MM.1S (cell line): ENCODE measurements at regions not wholly inside any gene's neighbourhood (a gene's known extent, or its start where the extent isn't known, plus 50 kb on each side); places are given as distances from the start of the nearest gene placed in this dataset.

Experiments used
- DNase-seq: peaks from one replicate; pipeline ENCODE4 v3.0.0-alpha.2; 2015
- H2AFZ ChIP-seq: fragments of 300-600 bp; sonication (generic); 2 replicates; pipeline ENCODE4 v1.6.0; 2016; ENCODE audit warnings: antibody characterized with exemption, low read length
- H3F3A ChIP-seq: fragments of 300-600 bp; sonication (generic); 2 replicates; pipeline ENCODE4 v1.6.1; 2016; ENCODE audit warnings: mild to moderate bottlenecking, antibody characterized with exemption, low read length, moderate library complexity, mixed read lengths; ENCODE audit not compliant: insufficient read depth
- H3K27ac ChIP-seq: fragments of 300-600 bp; sonication (generic); 2 replicates; pipeline ENCODE4 v1.5.1; 2016; ENCODE audit warnings: mild to moderate bottlenecking, low read length
- H3K27me3 ChIP-seq: fragments of 300-600 bp; sonication (generic); replicated peaks from 2 replicates; pipeline ENCODE4 v1.6.0; 2016; ENCODE audit warnings: low read length; ENCODE audit not compliant: insufficient read depth
- H3K36me3 ChIP-seq: fragments of 300-600 bp; sonication (generic); replicated peaks from 2 replicates; pipeline ENCODE4 v1.6.1; 2016; ENCODE audit warnings: mild to moderate bottlenecking, low read length, mixed read lengths; ENCODE audit not compliant: insufficient read depth
- H3K4me1 ChIP-seq: fragments of 300-600 bp; sonication (generic); 2 replicates; pipeline ENCODE4 v1.6.1; 2016; ENCODE audit warnings: low read length, mixed read lengths
- H3K4me2 ChIP-seq: fragments of 300-600 bp; sonication (generic); 2 replicates; pipeline ENCODE4 v1.6.0; 2016; ENCODE audit warnings: low read depth, low read length
- H3K4me3 ChIP-seq: fragments of 300-600 bp; sonication (generic); 2 replicates; pipeline ENCODE4 v1.5.1; 2016; ENCODE audit warnings: low read length, mixed read lengths
- H3K79me2 ChIP-seq: fragments of 300-600 bp; sonication (generic); 2 replicates; pipeline ENCODE4 v1.6.1; 2016; ENCODE audit warnings: mixed run types, low read length, mixed read lengths
- H3K9ac ChIP-seq: fragments of 300-600 bp; sonication (generic); 2 replicates; pipeline ENCODE4 v1.6.1; 2016; ENCODE audit warnings: low read length, mixed read lengths
- H3K9me2 ChIP-seq: fragments of 300-600 bp; sonication (generic); replicated peaks from 2 replicates; pipeline ENCODE4 v1.6.1; 2016; ENCODE audit warnings: mild to moderate bottlenecking, low read length, mixed read lengths; ENCODE audit not compliant: insufficient read depth
- H3K9me3 ChIP-seq: fragments of 300-600 bp; sonication (generic); replicated peaks from 2 replicates; pipeline ENCODE4 v1.6.1; 2016; ENCODE audit warnings: mild to moderate bottlenecking, low read length, mixed read lengths; ENCODE audit not compliant: insufficient read depth
- H4K20me1 ChIP-seq: fragments of 300-600 bp; sonication (generic); 2 replicates; pipeline ENCODE4 v1.6.1; 2016; ENCODE audit warnings: mild to moderate bottlenecking, low read length, moderate library complexity, mixed read lengths; ENCODE audit not compliant: insufficient read depth
- CTCF ChIP-seq: fragments of 300-600 bp; sonication (generic); IDR thresholded peaks from 2 replicates; pipeline ENCODE4 v1.5.1; 2016; ENCODE audit warnings: antibody characterized with exemption, low read length, mixed read lengths
- EZH2 ChIP-seq: fragments of 300-600 bp; sonication (generic); optimal IDR thresholded peaks from 2 replicates; pipeline ENCODE3; 2017; ENCODE audit warnings: low read depth, mild to moderate bottlenecking, antibody characterized with exemption, low read length, mixed read lengths
- EZH2phosphoT487 ChIP-seq: fragments of 300-600 bp; sonication (generic); IDR thresholded peaks from 2 replicates; pipeline ENCODE4 v1.6.1; 2018; ENCODE audit warnings: antibody characterized with exemption, low read length

GRCh38 chr5:125503946-125504345, 757.5 kb upstream of the ZNF608 start:
- Histone ChIP-seq H3K27ac (no peak overlapping the region), H3K4me2 (no peak overlapping the region), H2AFZ (no peak overlapping the region), H3K36me3 (no peaks in the 10 kb centered on the region), H3K79me2 (no peaks in the 10 kb centered on the region), H3K9ac (no peak overlapping the region), H3K4me3 (no peak overlapping the region), H3K4me1 (no peaks in the 10 kb centered on the region), H3K9me3 (no peaks in the 10 kb centered on the region), H4K20me1 (no peaks in the 10 kb centered on the region), H3K9me2 (no peaks in the 10 kb centered on the region), H3F3A (no peaks in the 10 kb centered on the region), H3K27me3 (no peaks in the 10 kb centered on the region)
- TF ChIP-seq EZH2 (no peak), EZH2phosphoT487 (no peak), CTCF (no peak)
- no peak for DNase-seq

GRCh38 chr5:125505115-125505514, 758.7 kb upstream of the ZNF608 start:
- Histone ChIP-seq H3K36me3 (no peaks in the 10 kb centered on the region), H3K79me2 (no peaks in the 10 kb centered on the region), H2AFZ (no peak overlapping the region), H4K20me1 (no peaks in the 10 kb centered on the region), H3F3A (no peaks in the 10 kb centered on the region), H3K9me2 (no peaks in the 10 kb centered on the region), H3K4me2 (no peak overlapping the region), H3K9ac (no peak overlapping the region), H3K4me1 (no peaks in the 10 kb centered on the region), H3K4me3 (no peak overlapping the region), H3K27me3 (no peaks in the 10 kb centered on the region), H3K9me3 (no peaks in the 10 kb centered on the region), H3K27ac (no peak overlapping the region)
- TF ChIP-seq EZH2phosphoT487 (no peak), EZH2 (no peak), CTCF (no peak)
- DNase-seq, result no peak

GRCh38 chr5:125506124-125506523, 759.7 kb upstream of the ZNF608 start:
- Histone ChIP-seq H3K9ac (no peak overlapping the region), H3K27me3 (no peaks in the 10 kb centered on the region), H3K36me3 (no peaks in the 10 kb centered on the region), H3K79me2 (no peaks in the 10 kb centered on the region), H3K4me1 (no peaks in the 10 kb centered on the region), H3K27ac (no peak overlapping the region), H3K9me3 (no peaks in the 10 kb centered on the region), H3K4me3 (no peak overlapping the region), H3K4me2 (no peak overlapping the region), H3K9me2 (no peaks in the 10 kb centered on the region), H2AFZ (no peak overlapping the region), H4K20me1 (no peaks in the 10 kb centered on the region), H3F3A (no peaks in the 10 kb centered on the region)
- DNase-seq, result no peak
- TF ChIP-seq EZH2phosphoT487 (no peak), CTCF (no peak), EZH2 (no peak)

GRCh38 chr5:125508225-125508624, 761.8 kb upstream of the ZNF608 start:
- DNase-seq, result no peak
- Histone ChIP-seq H3K4me1 (no peaks in the 10 kb centered on the region), H2AFZ (no peak overlapping the region), H3K9ac (no peak overlapping the region), H3K9me2 (no peaks in the 10 kb centered on the region), H3K27me3 (no peaks in the 10 kb centered on the region), H4K20me1 (no peaks in the 10 kb centered on the region), H3K79me2 (no peaks in the 10 kb centered on the region), H3K27ac (no peak overlapping the region), H3K4me2 (no peak overlapping the region), H3K4me3 (no peak overlapping the region), H3F3A (no peaks in the 10 kb centered on the region), H3K36me3 (no peaks in the 10 kb centered on the region), H3K9me3 (no peaks in the 10 kb centered on the region)
- no peak for TF ChIP-seq CTCF
- no peak for TF ChIP-seq EZH2
- TF ChIP-seq EZH2phosphoT487, result no peak
